K562 (cell line): ENCODE measurements at regions not wholly inside any gene's neighbourhood (a gene's known extent, or its start where the extent isn't known, plus 50 kb on each side); places are given as distances from the start of the nearest gene placed in this dataset.

Experiments
- ATAC-seq: fragments of 200-7000 bp; cut with Tn5 transposase; 3 replicates; pipeline ENCODE4 v1.9.1; 2020; ENCODE audit warnings: moderate library complexity
- BruUV-seq: library from RNA; stranded (reverse); fragments of 400-500 nt; replicated peaks from 2 replicates; lab custom pipeline; 2021; lab: Mats Ljungman, UMichigan
- CTCF ChIA-PET: fragments of 300-600 bp; formaldehyde crosslinking; extraction: SDS; loops from one replicate; lab custom pipeline; 2021; ENCODE audit warnings: low intra/inter-chr PET ratio; lab: Yijun Ruan, JAX
- POLR2A ChIA-PET: fragments of 300-600, 350-650 bp; sonication (Branson Sonifier 250); formaldehyde crosslinking; extraction: SDS; loops from one replicate; lab custom pipeline; 2021; ENCODE audit warnings: antibody characterized with exemption, inconsistent platforms; lab: Yijun Ruan, JAX
- DNase-seq, 4 experiments: peaks; one replicate each; pipeline versions ENCODE4 v3.0.0 to v3.0.0-alpha.2; 2011 to 2018; ENCODE audit warnings: low spot score in 3 of 4, mixed read lengths in 3 of 4; ENCODE audit errors: extremely low read depth in 1 of 4
- FAIRE-seq: peaks from 2 replicates; lab custom pipeline; 2011; peaks lifted over from hg19 to GRCh38; lab: Jason Lieb, UNC
- H2AFZ ChIP-seq: 2 replicates; pipeline ENCODE4 v1.6.0; 2011; ENCODE audit warnings: low read depth, low read length, control low read depth, inconsistent platforms
- H3K27ac ChIP-seq: fragments of 200-600 bp; 3 replicates; pipeline ENCODE4 v1.8.0; 2011; ENCODE audit warnings: low read depth, mild to moderate bottlenecking, control low read depth, inconsistent platforms, low read length, moderate library complexity, mixed read lengths; ENCODE audit errors: extremely low read depth
- H3K27me3 ChIP-seq, 2 experiments: fragments of 300-600 bp in 1 of 2; 2 replicates in 1 of 2; 3 replicates in 1 of 2; pipeline versions ENCODE4 v1.6.0 to v1.8.0; 2011; ENCODE audit warnings: inconsistent platforms in 2 of 2, low read length in 2 of 2, mild to moderate bottlenecking in 1 of 2, mixed read lengths in 1 of 2, moderate library complexity in 1 of 2; ENCODE audit not compliant: control insufficient read depth in 2 of 2, insufficient read depth in 2 of 2
- H3K36me3 ChIP-seq: fragments of 300-600 bp; 3 replicates; pipeline ENCODE4 v1.8.0; 2011; ENCODE audit warnings: mild to moderate bottlenecking, low read length, inconsistent platforms; ENCODE audit not compliant: control insufficient read depth, insufficient read depth
- H3K4me1 ChIP-seq, 2 experiments: fragments of 200-600 bp in 1 of 2; replicated peaks in 1 of 2; 2 replicates in 1 of 2; 3 replicates in 1 of 2; pipeline versions ENCODE4 v1.5.1 to v1.8.0; 2011; ENCODE audit warnings: inconsistent platforms in 2 of 2, low read length in 2 of 2, mild to moderate bottlenecking in 1 of 2, mixed read lengths in 1 of 2, moderate library complexity in 1 of 2; ENCODE audit not compliant: control insufficient read depth in 2 of 2, insufficient read depth in 2 of 2
- H3K4me2 ChIP-seq: 2 replicates; pipeline ENCODE4 v1.6.1; 2011; ENCODE audit warnings: low read length, control low read depth, inconsistent platforms, mixed read lengths; ENCODE audit not compliant: insufficient read depth
- H3K4me3 ChIP-seq: fragments of 200-600 bp; sonication (generic), shearing (Covaris generic); 2 replicates; pipeline ENCODE4 v1.5.1; 2016; ENCODE audit warnings: control low read depth, inconsistent platforms
- H3K79me2 ChIP-seq: fragments of 200-600 bp; 3 replicates; pipeline ENCODE4 v1.8.0; 2011; ENCODE audit warnings: low read length, inconsistent platforms; ENCODE audit not compliant: control insufficient read depth, insufficient read depth
- H3K9ac ChIP-seq, 2 experiments: 2 replicates each; pipeline versions ENCODE4 v1.6.0 to v1.6.1; 2011; ENCODE audit warnings: low read depth in 2 of 2, low read length in 2 of 2, control low read depth in 1 of 2, inconsistent platforms in 1 of 2, mild to moderate bottlenecking in 1 of 2, mixed read lengths in 1 of 2; ENCODE audit not compliant: insufficient read depth in 1 of 2
- H3K9me1 ChIP-seq: one replicate; pipeline ENCODE4 v1.6.0; 2011; ENCODE audit warnings: inconsistent platforms, mild to moderate bottlenecking, low read length, moderate library complexity; ENCODE audit not compliant: control insufficient read depth, insufficient read depth
- H3K9me3 ChIP-seq: replicated peaks from 2 replicates; pipeline ENCODE4 v1.5.1; 2011; ENCODE audit warnings: low read depth, low read length, inconsistent platforms; ENCODE audit not compliant: control insufficient read depth, insufficient read depth
- H4K20me1 ChIP-seq: replicated peaks from 2 replicates; pipeline ENCODE4 v1.6.1; 2011; ENCODE audit warnings: low read length, inconsistent platforms, mixed read lengths; ENCODE audit not compliant: control insufficient read depth, insufficient read depth
- CEBPB ChIP-seq: fragments of 450-650 bp; IDR thresholded peaks from 2 replicates; pipeline ENCODE4 v1.6.1; 2016; ENCODE audit warnings: missing genetic modification characterization, missing compliant biosample characterization
- HDAC8 ChIP-seq: fragments of 450-650 bp; IDR thresholded peaks from 2 replicates; pipeline ENCODE4 v1.6.1; 2016; ENCODE audit warnings: mild to moderate bottlenecking, missing genetic modification characterization, moderate library complexity, missing compliant biosample characterization
- SNRNP70 ChIP-seq: fragments of 200-400 bp; formaldehyde crosslinking; optimal IDR thresholded peaks from 2 replicates; pipeline ENCODE3; 2017; ENCODE audit warnings: low read depth, low read length
- TRIM28 ChIP-seq: fragments of 450-650 bp; IDR thresholded peaks from 2 replicates; pipeline ENCODE4 v1.6.1; 2017
- ZFPM2 ChIP-seq: fragments of 250-450 bp; sonication (Bioruptor Pico); IDR thresholded peaks from 2 replicates; pipeline ENCODE4 v1.5.1; 2022; ENCODE audit warnings: mild to moderate bottlenecking
- ZNF212 ChIP-seq: fragments of 450-650 bp; formaldehyde crosslinking; IDR thresholded peaks from 2 replicates; pipeline ENCODE4 v1.4.0; 2020; ENCODE audit warnings: mild to moderate bottlenecking
- ZZZ3 ChIP-seq: fragments of 450-650 bp; IDR thresholded peaks from 2 replicates; pipeline ENCODE4 v1.6.1; 2016; ENCODE audit warnings: antibody characterized with exemption, mild to moderate bottlenecking, moderate library complexity
- WGBS: fragments of 100-300 bp; shearing (Covaris generic); methylation state at CpG from one replicate; pipeline ENCODE4 v1.1.6; 2016; ENCODE audit warnings: low coverage, mixed read lengths; ENCODE audit not compliant: insufficient coverage; ENCODE audit errors: missing lambda C conversion rate; 5-methylcytosine and 5-hydroxymethylcytosine counted together
- in situ Hi-C: fragments of 300-500 bp; cut with MboI; formaldehyde crosslinking; loops from 4 replicates; pipeline ENCODE4 v1.15.0; 2018; ENCODE audit warnings: inconsistent platforms, mixed read lengths
- intact Hi-C: fragments of 100-400 bp; cut with micrococcal nuclease; formaldehyde crosslinking; loops from 2 replicates; pipeline ENCODE4 v1.14.2; 2022
- TF ChIP-seq, protein P1 (sequence below): fragments of 450-650 bp; conservative IDR thresholded peaks from 2 replicates; pipeline ENCODE4 v1.6.1; 2016; ENCODE audit warnings: missing genetic modification characterization, low read depth, mild to moderate bottlenecking, control low read depth, missing compliant biosample characterization
- TF ChIP-seq, protein P2 (sequence below): fragments of 450-650 bp; IDR thresholded peaks from 2 replicates; pipeline ENCODE4 v1.6.1; 2018; ENCODE audit not compliant: partially characterized antibody
- TF ChIP-seq, protein P3 (sequence below): sonication (generic); formaldehyde crosslinking; IDR thresholded peaks from 2 replicates; pipeline ENCODE4 v1.8.0; 2023; ENCODE audit warnings: mild to moderate bottlenecking, missing genetic modification reagents
- TF ChIP-seq, protein P4 (sequence below), 2 experiments: fragments of 450-650 bp; IDR thresholded peaks; 2 replicates each; pipeline ENCODE4 v1.6.1; 2016

DNA sequence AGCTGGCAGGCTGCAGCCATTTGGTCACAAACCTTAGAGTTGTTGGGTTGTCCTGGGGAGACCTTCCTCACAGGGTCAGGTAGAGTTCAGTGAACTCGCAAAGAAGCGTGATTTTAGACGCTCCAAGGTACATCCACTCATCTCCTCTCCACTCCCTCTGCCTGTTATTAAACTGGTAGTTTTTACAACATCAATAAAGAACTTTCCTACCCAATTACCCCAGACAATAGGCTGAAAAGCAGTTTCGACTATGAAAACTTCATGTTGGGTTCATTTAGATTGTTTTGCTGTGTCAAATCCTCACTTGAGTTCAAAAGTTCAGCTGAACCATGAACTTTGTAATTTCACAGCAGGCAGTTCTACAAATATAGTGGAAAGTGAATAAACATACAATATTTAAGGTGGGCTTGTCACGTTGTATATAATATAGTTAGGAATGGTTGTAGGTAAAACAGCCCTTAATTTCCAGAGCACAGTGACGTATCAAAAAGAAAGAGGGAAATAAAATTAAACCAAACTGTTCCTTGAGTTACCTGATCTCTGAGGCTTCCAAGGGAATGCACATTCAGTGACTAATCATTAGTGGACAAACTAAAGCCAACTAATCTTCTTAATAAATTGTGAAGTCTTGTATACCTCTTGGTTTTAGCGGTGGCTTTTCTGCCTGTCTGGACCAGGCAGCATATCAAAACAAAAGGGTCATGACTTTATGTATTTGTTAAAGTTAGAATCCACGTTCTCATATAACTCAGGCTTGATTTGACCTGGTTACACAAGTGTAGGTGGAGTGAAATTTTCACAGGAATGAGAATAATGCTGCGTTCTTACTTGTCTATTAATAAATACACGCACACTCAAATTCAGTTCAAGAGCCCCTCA lies 100.5 kb downstream of the CYP26A1 start:
- FAIRE-seq: no peak
- POLR2A ChIA-PET: no interaction called here
- H3K9me1 ChIP-seq: no peaks in the 10 kb centered on the region
- WGBS: 5% methylated on average over 10 of the region's 10 CpGs
- H3K4me3 ChIP-seq: no peak overlapping the region
- H4K20me1 ChIP-seq: no peaks in the 10 kb centered on the region
- intact Hi-C loops (no loop called here), in situ Hi-C loops (no loop called here)
- no peak overlapping the region for H3K4me2 ChIP-seq
- ATAC-seq: no peak
- no peak for DNase-seq
- H3K36me3 ChIP-seq: no peaks in the 10 kb centered on the region
- H3K9ac ChIP-seq: no peak overlapping the region
- H3K9me3 ChIP-seq: no peaks in the 10 kb centered on the region
- no peak overlapping the region for H2AFZ ChIP-seq
- no TSS peak for BruUV-seq
- no peaks in the 10 kb centered on the region for H3K79me2 ChIP-seq
- H3K27me3 ChIP-seq: peaks cover 0 to 5% of the 10 kb centered on the region in 2 experiments; a peak in 2 of 5 replicates
- H3K27ac ChIP-seq: no peak overlapping the region
- H3K4me1 ChIP-seq: no peaks in the 10 kb centered on the region
- CTCF ChIA-PET: no interaction called here
- TF ChIP-seq TRIM28 (no peak), ZZZ3 (no peak), HDAC8 (tag) (no peak), ZFPM2 (CRISPR knock-in tag) (no peak), CEBPB (tag) (no peak), ZNF212 (CRISPR knock-in tag) (no peak), SNRNP70 (no peak)
- TF ChIP-seq, protein P1, sequence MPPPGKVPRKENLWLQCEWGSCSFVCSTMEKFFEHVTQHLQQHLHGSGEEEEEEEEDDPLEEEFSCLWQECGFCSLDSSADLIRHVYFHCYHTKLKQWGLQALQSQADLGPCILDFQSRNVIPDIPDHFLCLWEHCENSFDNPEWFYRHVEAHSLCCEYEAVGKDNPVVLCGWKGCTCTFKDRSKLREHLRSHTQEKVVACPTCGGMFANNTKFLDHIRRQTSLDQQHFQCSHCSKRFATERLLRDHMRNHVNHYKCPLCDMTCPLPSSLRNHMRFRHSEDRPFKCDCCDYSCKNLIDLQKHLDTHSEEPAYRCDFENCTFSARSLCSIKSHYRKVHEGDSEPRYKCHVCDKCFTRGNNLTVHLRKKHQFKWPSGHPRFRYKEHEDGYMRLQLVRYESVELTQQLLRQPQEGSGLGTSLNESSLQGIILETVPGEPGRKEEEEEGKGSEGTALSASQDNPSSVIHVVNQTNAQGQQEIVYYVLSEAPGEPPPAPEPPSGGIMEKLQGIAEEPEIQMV (tag): no peak
- TF ChIP-seq, protein P2, sequence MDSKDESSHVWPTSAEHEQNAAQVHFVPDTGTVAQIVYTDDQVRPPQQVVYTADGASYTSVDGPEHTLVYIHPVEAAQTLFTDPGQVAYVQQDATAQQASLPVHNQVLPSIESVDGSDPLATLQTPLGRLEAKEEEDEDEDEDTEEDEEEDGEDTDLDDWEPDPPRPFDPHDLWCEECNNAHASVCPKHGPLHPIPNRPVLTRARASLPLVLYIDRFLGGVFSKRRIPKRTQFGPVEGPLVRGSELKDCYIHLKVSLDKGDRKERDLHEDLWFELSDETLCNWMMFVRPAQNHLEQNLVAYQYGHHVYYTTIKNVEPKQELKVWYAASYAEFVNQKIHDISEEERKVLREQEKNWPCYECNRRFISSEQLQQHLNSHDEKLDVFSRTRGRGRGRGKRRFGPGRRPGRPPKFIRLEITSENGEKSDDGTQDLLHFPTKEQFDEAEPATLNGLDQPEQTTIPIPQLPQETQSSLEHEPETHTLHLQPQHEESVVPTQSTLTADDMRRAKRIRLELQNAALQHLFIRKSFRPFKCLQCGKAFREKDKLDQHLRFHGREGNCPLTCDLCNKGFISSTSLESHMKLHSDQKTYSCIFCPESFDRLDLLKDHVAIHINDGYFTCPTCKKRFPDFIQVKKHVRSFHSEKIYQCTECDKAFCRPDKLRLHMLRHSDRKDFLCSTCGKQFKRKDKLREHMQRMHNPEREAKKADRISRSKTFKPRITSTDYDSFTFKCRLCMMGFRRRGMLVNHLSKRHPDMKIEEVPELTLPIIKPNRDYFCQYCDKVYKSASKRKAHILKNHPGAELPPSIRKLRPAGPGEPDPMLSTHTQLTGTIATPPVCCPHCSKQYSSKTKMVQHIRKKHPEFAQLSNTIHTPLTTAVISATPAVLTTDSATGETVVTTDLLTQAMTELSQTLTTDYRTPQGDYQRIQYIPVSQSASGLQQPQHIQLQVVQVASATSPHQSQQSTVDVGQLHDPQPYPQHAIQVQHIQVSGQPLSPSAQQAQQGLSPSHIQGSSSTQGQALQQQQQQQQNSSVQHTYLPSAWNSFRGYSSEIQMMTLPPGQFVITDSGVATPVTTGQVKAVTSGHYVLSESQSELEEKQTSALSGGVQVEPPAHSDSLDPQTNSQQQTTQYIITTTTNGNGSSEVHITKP: no peak
- TF ChIP-seq, protein P3, sequence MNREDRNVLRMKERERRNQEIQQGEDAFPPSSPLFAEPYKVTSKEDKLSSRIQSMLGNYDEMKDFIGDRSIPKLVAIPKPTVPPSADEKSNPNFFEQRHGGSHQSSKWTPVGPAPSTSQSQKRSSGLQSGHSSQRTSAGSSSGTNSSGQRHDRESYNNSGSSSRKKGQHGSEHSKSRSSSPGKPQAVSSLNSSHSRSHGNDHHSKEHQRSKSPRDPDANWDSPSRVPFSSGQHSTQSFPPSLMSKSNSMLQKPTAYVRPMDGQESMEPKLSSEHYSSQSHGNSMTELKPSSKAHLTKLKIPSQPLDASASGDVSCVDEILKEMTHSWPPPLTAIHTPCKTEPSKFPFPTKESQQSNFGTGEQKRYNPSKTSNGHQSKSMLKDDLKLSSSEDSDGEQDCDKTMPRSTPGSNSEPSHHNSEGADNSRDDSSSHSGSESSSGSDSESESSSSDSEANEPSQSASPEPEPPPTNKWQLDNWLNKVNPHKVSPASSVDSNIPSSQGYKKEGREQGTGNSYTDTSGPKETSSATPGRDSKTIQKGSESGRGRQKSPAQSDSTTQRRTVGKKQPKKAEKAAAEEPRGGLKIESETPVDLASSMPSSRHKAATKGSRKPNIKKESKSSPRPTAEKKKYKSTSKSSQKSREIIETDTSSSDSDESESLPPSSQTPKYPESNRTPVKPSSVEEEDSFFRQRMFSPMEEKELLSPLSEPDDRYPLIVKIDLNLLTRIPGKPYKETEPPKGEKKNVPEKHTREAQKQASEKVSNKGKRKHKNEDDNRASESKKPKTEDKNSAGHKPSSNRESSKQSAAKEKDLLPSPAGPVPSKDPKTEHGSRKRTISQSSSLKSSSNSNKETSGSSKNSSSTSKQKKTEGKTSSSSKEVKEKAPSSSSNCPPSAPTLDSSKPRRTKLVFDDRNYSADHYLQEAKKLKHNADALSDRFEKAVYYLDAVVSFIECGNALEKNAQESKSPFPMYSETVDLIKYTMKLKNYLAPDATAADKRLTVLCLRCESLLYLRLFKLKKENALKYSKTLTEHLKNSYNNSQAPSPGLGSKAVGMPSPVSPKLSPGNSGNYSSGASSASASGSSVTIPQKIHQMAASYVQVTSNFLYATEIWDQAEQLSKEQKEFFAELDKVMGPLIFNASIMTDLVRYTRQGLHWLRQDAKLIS (CRISPR knock-in tag): no peak
- TF ChIP-seq, protein P4, sequence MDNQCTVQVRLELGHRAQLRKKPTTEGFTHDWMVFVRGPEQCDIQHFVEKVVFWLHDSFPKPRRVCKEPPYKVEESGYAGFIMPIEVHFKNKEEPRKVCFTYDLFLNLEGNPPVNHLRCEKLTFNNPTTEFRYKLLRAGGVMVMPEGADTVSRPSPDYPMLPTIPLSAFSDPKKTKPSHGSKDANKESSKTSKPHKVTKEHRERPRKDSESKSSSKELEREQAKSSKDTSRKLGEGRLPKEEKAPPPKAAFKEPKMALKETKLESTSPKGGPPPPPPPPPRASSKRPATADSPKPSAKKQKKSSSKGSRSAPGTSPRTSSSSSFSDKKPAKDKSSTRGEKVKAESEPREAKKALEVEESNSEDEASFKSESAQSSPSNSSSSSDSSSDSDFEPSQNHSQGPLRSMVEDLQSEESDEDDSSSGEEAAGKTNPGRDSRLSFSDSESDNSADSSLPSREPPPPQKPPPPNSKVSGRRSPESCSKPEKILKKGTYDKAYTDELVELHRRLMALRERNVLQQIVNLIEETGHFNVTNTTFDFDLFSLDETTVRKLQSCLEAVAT (IDR thresholded peaks at IDR 0.05): no peak
